ENCODE measurements at regions not wholly inside any gene's neighbourhood (a gene's known extent, or its start where the extent isn't known, plus 50 kb on each side); places are given as distances from the start of the nearest gene placed in this dataset.
"Not testable (repeated sequence)": the region's sequence is repeated elsewhere in the genome, so short reads cannot be mapped to it uniquely, and the experiment has no call there.

- TF ChIP-seq CTCF, EZH2phosphoT487 (IDR thresholded peaks at IDR 0.05; ENCODE audit: low read length): not testable (repeated sequence)
Measured at GRCh38 chr6:60877396-60877795, 1408.6 kb downstream of the KHDRBS2 start.
